ENCODE measurements at regions not wholly inside any gene's neighbourhood (a gene's known extent, or its start where the extent isn't known, plus 50 kb on each side); places are given as distances from the start of the nearest gene placed in this dataset.
"Not testable (repeated sequence)": the region's sequence is repeated elsewhere in the genome, so short reads cannot be mapped to it uniquely, and the experiment has no call there.

DNA sequence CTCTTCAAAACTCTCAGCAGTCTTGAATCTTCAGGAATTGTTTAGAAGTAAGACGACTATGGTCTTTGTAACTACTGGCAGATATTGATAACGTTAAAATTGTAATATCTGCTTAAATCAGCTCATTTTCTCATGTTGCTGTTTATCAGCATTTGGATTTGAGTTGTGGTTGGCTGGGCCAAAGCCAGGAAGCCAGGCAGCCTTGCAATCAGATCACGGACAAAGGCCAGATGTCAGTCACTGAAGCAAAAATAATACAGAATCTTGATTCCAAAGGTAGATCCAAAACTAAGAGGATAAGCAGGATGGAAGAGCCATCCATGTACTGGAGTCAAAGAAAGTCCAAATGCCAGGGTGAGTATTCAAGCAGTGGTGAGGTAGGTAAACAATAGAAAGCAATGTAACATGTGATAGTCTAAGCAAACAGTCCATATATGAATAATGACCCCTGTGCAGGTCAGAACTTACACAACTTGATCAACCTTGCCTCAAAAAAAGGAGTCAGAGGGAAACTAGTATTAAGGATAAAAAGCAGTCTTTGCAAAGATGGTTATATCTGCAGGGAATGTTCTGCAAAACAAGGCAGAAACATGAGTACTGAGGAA is 95.8 kb upstream of the RAP1B start:
- no peak for DNase-seq

DNA sequence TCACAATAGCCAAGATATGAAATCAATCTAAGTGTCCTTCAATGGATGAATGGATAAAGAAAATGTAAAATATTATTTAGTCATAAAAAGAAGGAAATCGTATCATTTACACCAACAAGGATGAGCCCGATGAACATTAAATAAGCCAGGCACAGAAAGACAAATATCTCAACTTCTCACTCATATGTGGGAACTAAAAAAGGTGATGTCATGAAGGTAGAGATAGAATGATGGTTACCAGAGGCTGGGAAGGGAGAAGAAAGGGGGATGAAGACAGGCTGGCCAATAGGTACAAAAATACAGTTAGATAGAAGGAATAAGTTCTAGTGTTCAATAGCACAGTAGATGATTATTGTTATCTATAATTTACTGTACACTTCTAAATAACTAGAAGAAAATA is 94.9 kb upstream of the RAP1B start:
- no peak for DNase-seq

DNA sequence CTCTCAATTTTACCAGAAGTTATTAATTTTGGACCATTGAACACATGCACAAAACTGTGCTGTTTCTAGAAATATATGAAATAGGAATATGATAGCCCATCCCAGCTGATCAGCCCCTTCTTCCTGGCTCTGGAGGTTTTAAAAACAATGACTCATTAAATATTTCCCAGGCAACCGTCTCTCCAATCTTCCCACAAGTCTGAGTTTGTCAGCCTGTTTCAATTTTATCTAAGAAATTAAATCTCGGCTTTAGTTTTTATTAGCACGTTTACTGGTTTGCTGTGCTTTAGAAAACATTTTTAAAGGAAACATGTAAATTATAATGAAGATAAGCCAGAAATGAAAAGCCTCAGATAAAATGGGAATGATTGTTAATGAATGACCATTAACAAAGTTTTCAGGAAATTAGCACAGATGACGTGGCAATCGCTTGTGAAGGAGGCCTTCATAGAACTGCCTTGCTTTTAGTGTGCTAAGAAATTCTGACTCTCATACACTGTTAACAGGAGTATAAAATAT is 89.3 kb upstream of the RAP1B start:
- DNase-seq, result peak; percentile 78

DNA sequence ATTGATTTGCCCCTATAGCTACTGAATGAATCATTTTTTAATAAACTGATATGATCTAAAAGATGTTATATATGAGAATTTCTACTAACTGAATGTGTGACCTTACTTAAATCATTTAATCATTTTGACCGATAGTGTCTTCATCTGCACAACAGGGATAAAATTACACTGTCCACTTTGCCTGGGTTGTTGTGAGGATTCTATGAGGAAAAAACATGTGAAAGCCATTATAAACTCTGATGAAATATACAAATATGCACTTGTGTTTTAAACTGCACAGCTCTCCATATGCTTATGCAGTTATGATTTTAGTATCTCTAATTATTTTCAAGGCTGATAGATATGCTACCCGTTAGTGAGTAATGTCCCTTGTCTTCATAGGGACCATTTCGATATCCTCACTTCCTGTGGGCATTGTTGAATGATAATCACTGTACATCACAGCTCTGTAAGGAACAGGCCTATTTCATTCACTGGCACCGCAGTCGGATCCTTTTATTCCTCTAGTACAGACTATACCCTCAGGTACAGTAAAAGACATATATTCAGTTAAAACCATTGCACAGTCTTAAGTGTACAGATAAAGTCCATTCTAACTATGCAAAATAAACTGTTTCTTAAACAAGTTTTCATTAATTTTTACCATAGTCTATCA is 88.7 kb upstream of the RAP1B start:
- peak; percentile 18 for DNase-seq

DNA sequence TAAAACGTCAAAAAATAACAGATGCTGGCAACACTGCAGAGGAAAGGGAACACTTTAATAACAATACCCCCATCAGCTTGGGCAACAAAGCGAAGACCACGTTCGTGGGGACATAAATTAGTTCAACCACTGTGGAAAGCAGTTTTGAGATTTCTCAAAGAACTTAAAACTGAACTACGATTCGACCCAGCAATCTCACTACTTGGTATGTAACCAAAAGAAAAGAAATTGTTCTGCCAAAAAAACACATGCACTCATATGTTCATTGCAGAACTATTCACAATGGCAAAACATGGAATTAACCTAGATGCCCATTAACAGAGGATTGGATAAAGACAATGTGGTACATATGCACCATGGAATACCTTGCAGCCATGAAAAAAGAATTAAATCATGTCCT is 81.2 kb upstream of the RAP1B start:
- no peak for DNase-seq

DNA sequence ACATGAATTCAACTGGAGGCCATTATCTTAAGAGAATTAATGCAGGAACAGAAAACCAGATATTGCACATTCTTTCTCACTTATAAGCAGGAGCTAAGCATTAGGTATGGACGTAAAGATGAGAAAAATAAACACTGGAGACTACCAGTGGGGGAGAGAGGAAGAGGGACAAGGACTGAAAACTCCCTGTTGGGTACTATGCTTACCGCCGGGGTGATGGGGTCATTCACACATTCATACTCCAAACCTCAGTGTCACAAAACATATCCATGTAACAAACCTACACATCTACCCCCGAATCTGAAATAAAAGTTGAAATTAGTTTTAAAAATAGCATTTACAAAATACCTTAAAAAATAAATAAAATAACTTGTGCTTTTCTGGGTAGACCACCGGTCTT is 80.8 kb upstream of the RAP1B start:
- DNase-seq, result no peak

DNA sequence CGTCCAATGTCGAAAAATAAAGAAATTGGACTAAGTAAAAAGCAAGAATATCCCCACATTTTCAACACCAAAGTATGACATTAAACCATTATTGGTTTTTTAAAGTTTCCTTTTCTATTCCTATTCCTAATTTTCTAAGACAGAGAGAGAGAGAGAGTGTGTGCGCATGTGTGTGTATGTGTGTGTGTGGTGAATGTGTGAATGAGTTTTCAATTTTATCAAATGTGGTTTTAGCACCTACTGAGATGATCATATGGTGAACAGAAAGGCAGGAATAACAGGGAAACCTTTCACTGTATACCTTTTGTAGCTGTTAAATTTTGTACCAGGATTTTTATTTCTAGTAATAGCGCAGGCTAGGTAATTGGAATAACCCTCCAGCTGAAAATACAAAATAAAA is 80.4 kb upstream of the RAP1B start:
- DNase-seq, result no peak

DNA sequence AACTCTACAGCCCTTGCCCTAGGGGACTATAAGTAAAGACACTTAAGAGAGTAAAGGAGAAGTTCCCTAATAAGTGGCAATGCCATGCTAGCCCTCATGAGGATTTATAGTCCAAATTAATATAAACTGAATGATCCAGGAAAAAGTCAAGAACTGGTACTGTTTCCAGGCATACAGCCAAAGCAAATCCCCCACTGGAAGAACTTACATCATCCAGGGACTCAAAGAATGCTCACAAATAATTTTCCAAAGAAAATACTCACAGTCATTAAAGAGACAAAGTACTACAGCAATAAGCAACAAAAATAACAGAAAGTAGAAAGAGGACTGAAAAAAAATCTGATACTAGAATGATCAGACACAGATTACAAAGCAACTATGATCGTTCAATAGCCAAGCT is 79.7 kb upstream of the RAP1B start:
- peak; percentile 77 for DNase-seq

DNA sequence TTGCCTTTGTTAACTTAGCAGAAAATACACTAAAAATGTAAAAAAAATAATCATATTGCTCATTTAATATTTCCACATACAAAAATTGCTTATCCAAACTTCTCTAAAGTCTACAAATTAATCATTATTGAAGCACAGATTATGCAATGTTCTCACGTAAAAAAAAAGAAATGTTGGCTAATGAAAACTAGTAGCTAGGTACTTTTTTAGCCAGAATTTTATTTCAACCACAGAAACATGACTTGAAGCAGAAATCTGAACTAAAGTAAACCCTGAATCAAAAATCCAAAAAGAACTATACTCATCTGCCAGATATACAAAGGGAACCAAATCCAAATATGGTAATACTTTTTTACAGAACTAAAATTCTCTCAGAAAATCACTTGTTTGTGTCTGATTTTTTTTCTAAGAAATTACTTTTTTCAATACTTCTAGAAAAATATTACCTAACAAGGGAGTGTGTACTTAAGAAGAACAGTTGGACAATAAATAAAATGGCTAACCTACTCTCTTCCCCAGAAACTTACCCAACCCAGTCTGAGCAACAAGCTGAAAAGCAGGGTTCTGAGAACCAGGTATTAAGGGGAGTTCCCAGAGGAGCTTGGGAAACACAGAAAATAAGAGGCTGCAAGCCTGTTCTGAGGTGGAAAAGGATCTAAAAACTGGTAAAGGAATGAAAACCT is 78.4 kb upstream of the RAP1B start:
- DNase-seq, result no peak

DNA sequence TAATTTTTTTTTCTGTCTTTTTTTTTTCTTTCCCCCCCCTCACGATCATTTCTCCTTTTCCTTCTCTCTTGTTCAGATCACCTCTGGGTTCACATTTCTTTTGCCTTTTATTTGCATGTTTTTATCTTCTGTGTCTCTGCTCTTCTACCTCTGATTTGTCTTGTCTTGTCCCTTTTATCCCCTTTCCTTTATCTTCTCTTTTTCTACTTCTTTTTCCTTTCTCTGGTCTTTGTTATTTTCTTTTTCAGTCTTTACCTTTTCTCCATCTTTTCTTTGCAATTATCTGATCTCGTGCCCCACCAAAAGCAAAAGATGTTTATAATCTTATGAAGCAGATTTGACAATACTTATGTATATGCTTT is 77.8 kb upstream of the RAP1B start:
- DNase-seq, result no peak

DNA sequence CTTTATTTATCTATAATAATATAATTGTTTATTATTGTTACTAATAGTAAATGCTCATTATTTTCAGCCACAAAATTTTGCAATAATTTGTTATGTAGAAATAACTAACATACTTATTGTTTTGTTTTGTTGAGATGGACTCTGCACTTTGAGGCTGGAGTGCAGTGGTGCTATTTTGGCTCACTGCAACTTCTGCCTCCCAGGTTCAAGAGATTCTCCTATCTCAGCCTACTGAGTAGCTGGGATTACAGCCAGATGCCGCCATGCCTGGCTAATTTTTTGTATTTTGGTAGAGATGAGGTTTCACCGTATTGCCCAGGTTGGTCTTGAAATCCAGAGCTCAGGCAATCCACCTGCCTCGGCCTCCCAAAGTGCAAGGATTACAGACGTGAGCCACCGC is 76.6 kb upstream of the RAP1B start:
- no peak for DNase-seq

DNA sequence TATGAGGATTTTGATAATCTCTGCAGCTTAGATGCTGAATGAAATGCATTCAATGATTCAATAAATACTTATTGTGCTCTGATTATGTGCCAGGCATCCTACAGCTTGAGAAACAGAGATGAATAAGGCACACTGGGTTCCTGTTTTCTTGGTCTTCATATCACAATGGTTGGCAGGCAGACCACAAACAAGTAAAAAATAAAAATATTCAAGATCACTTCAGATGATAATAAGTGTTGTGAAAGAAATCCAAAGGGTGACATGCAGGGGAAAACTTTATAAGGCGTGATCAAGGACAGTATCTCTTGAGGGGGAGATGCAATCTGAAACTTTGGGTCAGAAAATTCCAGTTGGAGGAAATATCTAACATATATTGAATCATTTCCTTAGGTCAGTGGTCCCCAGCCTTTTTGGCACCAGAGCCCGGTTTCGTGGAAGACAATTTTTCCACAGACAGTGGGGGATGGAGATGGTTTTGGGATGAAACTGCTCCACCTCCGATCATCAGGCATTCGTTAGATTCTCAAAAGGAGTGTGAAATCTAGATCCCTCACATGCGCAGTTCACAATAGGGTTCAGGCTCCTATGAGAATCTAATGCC is 73.7 kb upstream of the RAP1B start:
- DNase-seq, result no peak

DNA sequence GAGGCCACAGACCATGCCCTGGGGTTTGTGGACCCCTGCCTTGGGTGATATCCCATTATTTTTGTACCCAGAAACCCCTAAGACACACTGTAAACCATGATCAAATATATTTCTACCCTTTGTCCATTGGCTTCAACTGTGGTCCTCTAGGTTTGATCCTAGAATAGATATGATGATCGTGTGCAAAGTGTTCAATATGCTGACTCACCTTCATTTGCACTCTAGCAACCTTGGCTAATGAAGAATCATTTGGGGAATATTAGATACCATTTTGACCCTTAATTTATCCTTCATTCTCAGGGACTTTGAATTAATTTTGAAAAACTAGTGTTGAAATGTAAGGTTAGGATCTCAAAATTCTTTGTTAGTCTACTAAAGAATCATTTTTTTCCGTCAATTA is 73.1 kb upstream of the RAP1B start:
- no peak for DNase-seq

DNA sequence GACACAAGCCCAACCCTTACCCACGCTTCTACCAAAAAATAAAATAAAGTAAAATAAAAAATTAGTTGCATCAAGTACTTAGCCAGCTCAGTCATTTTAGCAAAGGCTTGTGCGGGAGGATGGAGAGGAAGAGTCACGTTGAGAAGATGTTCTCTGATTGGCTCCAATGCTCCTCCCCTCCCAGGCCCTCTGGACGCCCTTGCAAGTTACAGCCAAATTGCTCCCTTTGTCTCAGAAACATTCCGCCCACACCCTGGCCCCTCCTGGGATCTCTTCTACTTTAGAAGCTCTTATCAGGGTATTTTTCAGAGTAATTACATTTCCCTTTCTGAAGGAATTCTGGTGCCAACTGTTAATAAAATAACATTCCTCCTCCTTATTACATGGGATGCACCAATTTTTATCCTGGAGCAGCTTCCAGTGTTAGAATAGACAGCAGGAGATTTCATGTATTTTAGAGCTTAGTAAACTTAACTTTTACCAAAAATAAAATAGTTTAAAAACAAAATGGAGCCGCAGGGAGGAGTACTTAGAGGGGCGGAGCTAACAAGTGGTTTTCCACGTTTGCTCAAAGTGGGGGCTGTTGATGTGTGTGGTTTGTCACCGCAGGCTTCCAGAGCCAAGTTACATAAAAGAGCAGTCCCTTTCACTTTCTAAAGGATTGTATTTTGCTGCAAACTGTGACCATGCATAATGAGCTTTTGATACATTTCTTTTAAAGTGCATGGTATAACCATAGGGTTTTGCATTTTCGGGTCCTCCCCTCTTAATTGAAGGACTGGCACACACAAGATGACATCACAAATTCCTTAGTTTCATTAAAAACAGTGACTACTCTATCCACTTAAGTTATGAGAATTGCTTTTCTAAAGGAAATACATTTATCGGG is 71.7 kb upstream of the RAP1B start:
- peak; percentile 31 for DNase-seq

DNA sequence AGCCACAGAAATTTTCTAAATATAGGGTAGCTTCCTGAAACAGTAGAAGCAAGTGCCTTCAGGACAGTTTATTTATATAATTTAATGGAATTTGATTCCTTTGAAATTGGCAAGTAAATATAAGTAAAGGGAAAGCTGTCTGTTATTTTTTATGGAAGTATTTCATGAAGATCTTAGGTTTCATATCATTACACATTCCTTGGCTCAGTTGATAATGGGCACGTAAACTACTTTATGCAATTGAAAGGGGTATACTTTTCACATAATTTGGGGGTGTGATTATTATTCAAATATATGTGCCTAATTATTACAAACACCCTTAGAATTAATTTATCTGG is 71.1 kb upstream of the RAP1B start:
- no peak for DNase-seq

DNA sequence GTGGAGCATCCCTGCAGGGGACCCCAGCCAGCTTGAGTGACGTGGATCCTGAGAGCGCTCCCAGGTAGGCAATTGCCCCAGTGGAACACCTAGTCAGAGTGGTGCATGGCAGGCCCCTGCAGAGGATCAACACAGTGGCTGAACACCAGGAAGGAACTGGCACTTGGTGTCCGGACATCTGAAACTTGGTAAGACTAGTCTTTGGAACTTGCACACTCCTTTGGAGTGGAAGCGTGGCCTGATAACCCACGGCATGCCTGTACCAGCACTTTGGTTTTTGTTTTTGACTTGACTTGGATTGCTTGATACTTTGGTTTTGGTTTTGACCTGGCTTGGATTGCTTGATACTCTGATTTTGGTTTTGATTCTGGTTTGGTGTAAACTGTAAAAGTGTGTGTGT is 69.9 kb upstream of the RAP1B start:
- DNase-seq, result not testable (repeated sequence)

DNA sequence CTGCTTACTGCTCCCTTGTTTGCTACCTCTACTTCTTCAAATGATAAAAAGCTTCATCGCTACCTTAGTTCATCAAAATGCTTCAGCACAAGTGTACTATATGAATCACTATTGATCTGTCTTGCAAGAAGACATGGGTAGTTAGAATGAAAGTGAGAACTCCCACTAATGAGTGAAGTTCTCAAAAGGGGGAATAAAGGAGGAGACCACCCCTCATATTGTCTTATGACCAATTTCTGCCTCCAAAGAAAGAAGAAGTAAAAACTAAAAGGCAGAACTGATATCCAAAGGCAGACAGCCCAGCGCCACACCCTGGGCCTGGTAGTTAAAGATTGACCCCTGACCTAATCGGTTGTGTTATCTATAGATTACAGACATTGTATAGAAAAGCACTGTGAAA is 63.4 kb upstream of the RAP1B start:
- DNase-seq, result not testable (repeated sequence)

DNA sequence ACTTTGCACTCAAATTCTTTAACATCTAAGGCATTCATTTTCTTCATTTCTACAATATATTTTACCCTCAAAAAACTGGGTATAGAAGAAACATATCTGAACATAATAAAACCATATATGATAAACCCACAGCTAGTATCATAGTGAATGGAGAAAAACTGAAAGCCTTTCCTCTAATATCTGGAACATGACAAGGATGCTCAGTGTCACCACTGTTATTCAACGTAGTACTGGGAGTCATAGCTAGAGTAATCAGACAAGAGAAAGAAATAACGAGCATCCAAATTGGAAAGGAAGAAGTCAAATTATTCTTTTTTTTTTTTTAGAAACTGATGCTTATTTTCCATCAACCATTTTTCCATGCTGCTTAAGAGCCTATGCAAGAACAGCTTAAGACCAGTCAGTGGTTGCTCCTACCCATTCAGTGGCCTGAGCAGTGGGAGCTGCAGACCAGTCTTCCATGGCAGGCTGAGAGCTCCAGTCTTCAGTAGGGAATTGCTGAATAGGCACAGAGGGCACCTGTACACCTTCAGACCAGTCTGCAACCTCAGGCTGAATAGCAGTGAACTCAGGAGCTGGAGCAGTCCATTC is 58.0 kb upstream of the RAP1B start:
- DNase-seq, result not testable (repeated sequence)

DNA sequence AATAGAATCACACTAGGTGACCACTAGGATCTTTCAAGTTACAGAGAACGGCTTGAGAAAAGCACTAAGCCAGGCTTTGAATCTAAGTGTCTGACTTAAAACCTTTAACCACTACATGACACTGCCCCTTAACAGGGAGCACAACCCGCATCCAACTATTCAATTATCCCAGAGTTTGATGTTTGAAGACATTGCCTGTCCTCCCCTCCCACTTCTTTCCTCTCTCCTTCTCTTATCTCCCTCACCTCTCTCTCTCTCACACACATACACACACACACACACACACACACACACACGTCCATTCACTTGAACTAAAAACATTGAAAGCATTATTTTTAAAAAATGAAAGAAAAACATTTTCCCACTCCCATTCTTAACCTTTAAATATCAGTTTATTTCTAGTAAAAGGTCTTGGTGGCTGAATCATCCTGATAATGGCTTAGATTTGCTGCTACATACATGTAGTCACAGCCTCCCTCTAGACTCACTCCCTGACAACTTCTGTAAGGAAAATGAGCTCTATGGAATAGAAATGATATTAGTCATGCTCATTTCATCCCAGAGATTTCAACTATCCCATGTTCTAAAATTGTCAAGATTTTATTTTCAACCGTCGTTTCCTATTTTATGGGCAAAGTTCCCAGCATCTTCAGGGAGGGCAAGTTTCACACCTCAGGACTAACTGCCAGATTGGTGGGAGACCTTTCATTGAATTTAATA is 53.5 kb upstream of the RAP1B start:
- DNase-seq, result peak; percentile 91

DNA sequence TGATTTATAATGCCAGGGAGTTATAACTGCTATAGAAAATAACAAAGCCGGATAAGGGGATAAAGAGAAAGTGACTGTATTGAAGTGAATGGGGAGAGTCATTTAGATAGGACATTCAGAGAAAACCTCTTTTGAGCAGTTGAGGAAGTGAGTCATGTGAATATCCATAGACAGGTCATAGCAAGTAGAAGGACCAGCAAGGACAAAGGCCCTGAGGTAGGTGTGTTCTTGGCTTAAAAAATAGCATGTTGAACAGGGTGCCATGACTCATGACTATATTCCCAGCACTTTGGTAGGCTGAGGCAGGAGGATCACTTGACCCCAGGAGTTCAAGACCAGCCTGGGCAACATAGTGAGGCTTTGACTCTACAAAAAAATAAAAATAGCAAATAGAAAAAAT is 51.5 kb upstream of the RAP1B start:
- DNase-seq, result peak; percentile 43

DNA sequence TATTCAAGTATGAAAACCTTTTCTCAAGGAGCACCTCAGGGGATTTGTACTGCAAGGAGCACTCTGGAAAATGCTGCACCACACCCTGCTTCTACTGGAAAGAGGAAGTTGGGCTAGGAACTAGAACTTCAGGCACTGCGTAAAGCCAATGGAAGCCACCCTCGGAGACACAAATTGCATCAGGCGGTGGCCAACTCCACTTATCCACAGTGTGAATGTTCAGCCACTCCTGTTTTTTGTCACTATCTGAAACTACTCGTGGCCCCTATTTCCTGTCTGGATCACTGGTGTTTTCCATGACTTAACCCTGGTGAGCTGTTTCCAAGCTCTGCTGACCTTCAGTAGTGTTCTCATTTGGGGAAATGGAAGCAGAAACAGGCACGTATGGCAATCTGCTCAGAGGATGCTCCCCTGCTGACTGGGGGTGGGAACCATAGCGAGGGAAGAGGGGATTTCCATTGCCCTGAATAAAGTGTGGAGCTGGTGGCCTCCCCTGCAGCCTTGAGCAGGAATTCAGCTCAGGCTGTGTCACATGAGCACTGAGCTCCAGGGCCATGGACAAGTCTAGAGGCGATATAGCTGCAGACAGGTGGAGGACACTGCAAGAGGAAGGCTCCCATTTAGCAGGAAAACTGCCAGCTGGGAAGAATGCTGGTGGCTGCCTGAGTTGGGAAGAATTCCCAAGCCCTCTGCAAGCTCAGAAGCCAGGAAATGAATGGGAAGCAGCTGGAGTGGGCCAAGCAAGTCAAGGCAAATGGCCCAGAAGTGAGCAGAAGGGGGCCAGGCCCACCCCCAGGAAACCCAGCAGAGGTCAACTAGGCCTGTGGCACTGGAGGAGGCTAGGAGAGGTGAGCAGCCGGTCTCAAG is 50.5 kb upstream of the RAP1B start:
- DNase-seq, result peak; percentile 51

All from EL (cell line).